ENCODE measurements at regions not wholly inside any gene's neighbourhood (a gene's known extent, or its start where the extent isn't known, plus 50 kb on each side); places are given as distances from the start of the nearest gene placed in this dataset.

- DNase-seq (ENCODE audit: low spot score) = peak; percentile 34
- no peak for TF ChIP-seq CTCF (IDR thresholded peaks at IDR 0.05; ENCODE audit: extremely low read depth, missing control alignments)
These were observed 248.1 kb upstream of the NREP start for GRCh38 chr5:112004867-112005622.

GRCh38 chr5:112002376-112002775, 245.4 kb upstream of the NREP start:
- no peak for TF ChIP-seq CTCF (IDR thresholded peaks at IDR 0.05; ENCODE audit: extremely low read depth, missing control alignments)
- DNase-seq (ENCODE audit: low spot score) = no peak

GRCh38 chr5:111999286-111999685, 242.3 kb upstream of the NREP start:
- TF ChIP-seq CTCF (IDR thresholded peaks at IDR 0.05; ENCODE audit: extremely low read depth, missing control alignments) = no peak
- DNase-seq (ENCODE audit: low spot score) = no peak

- TF ChIP-seq CTCF (IDR thresholded peaks at IDR 0.05; ENCODE audit: extremely low read depth, missing control alignments) = no peak
- DNase-seq (ENCODE audit: low spot score) = no peak
These were observed 241.9 kb upstream of the NREP start for GRCh38 chr5:111998871-111999270.

- DNase-seq (ENCODE audit: low spot score) = no peak
- no peak for TF ChIP-seq CTCF (IDR thresholded peaks at IDR 0.05; ENCODE audit: extremely low read depth, missing control alignments)
These were observed 240.7 kb upstream of the NREP start for GRCh38 chr5:111997711-111998110.

- DNase-seq (ENCODE audit: low spot score) = no peak
- no peak for TF ChIP-seq CTCF (IDR thresholded peaks at IDR 0.05; ENCODE audit: extremely low read depth, missing control alignments)
These were observed 240.3 kb upstream of the NREP start for GRCh38 chr5:111997308-111997707.

- DNase-seq (ENCODE audit: low spot score) = peak; percentile 22
- no peak for TF ChIP-seq CTCF (IDR thresholded peaks at IDR 0.05; ENCODE audit: extremely low read depth, missing control alignments)
These were observed 239.6 kb upstream of the NREP start for GRCh38 chr5:111996574-111996973.
